H1 (cell line): ENCODE measurements at regions not wholly inside any gene's neighbourhood (a gene's known extent, or its start where the extent isn't known, plus 50 kb on each side); places are given as distances from the start of the nearest gene placed in this dataset.

ENCODE experiments used
- HDAC2 ChIP-seq, 2 experiments: fragments of 300-600 bp in 1 of 2; sonication (generic) in 1 of 2; IDR thresholded peaks; 2 replicates each; pipeline ENCODE4 v1.6.1; 2011 to 2012; ENCODE audit warnings: low read depth in 2 of 2, low read length in 2 of 2, mild to moderate bottlenecking in 2 of 2, moderate library complexity in 2 of 2, borderline replicate concordance in 1 of 2, inconsistent platforms in 1 of 2

DNA sequence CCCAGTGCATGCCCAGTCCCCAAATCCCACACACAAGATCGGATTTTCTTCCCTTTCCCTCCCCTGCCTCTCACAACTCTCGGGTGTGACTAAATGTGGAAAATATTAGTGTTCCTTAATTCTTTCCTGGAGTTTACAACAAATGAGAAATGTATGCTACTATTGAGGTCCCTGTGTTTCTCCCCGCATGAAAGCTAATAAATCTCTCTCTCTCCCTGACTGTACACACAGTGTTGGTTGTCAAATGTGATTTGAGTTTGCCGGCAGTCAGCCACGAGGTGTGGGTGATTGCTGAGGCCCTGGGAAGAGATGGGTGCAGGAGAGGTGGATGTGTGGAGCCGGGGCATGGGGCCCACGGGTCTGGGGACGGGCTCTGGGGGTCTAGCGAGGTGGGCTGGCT, 161.4 kb upstream of the IQSEC1 start (continued):
- TF ChIP-seq HDAC2 (IDR thresholded peaks at IDR 0.05; ENCODE audit: borderline replicate concordance in 1 of 2, low read depth in 2 of 2, low read length in 2 of 2): no peak
